ENCODE measurements at regions not wholly inside any gene's neighbourhood (a gene's known extent, or its start where the extent isn't known, plus 50 kb on each side); places are given as distances from the start of the nearest gene placed in this dataset.

- TF ChIP-seq CTCF (conservative IDR thresholded peaks at IDR 0.05) (no peak), EZH2 (IDR thresholded peaks at IDR 0.05; ENCODE audit: low read depth) (no peak)
Observed at GRCh38 chr6:91099479-91099878, 512.6 kb upstream of the MAP3K7 start.
